Middle frontal gyrus (tissue), 1 donor: ENCODE measurements at regions not wholly inside any gene's neighbourhood (a gene's known extent, or its start where the extent isn't known, plus 50 kb on each side); places are given as distances from the start of the nearest gene placed in this dataset.

Experiments
- DNase-seq: peaks from one replicate; pipeline ENCODE4 v3.0.0-alpha.2; 2015; ENCODE audit warnings: low spot score; ENCODE audit errors: extremely low spot score

GRCh38 chr12:77497647-77498046, 333.0 kb upstream of the NAV3 start:
- no peak for DNase-seq

- DNase-seq: no peak
Observed at GRCh38 chr12:77496714-77497113, 334.0 kb upstream of the NAV3 start.

- DNase-seq: no peak
Observed at GRCh38 chr12:77494296-77494695, 336.4 kb upstream of the NAV3 start.

- DNase-seq: no peak
Observed at GRCh38 chr12:77493302-77494168, 337.2 kb upstream of the NAV3 start.

- no peak for DNase-seq
Observed at GRCh38 chr12:77492536-77492935, 338.2 kb upstream of the NAV3 start.

- no peak for DNase-seq
Observed at GRCh38 chr12:77489331-77489970, 341.2 kb upstream of the NAV3 start.

GRCh38 chr12:77488041-77488620, 342.6 kb upstream of the NAV3 start:
- no peak for DNase-seq

GRCh38 chr12:77486872-77487271, 343.8 kb upstream of the NAV3 start:
- DNase-seq: no peak

- DNase-seq: no peak
Observed at GRCh38 chr12:77485961-77486854, 344.5 kb upstream of the NAV3 start.

- no peak for DNase-seq
Observed at GRCh38 chr12:77481687-77482086, 349.0 kb upstream of the NAV3 start.

GRCh38 chr12:77477907-77478533, 352.7 kb upstream of the NAV3 start:
- no peak for DNase-seq

- no peak for DNase-seq
Observed at GRCh38 chr12:77471801-77472200, 358.9 kb upstream of the NAV3 start.

GRCh38 chr12:77469578-77470333, 360.9 kb upstream of the NAV3 start:
- DNase-seq: no peak

- no peak for DNase-seq
Observed at GRCh38 chr12:77442633-77443032, 377.3 kb upstream of the E2F7 start.

- no peak for DNase-seq
Observed at GRCh38 chr12:77439749-77440148, 374.4 kb upstream of the E2F7 start.

GRCh38 chr12:77438644-77439043, 373.3 kb upstream of the E2F7 start:
- no peak for DNase-seq

- no peak for DNase-seq
Observed at GRCh38 chr12:77437206-77437605, 371.8 kb upstream of the E2F7 start.

- no peak for DNase-seq
Observed at GRCh38 chr12:77435446-77436091, 370.2 kb upstream of the E2F7 start.

GRCh38 chr12:77433799-77434198, 368.4 kb upstream of the E2F7 start:
- no peak for DNase-seq

- no peak for DNase-seq
Observed at GRCh38 chr12:77429426-77429825, 364.1 kb upstream of the E2F7 start.
